ENCODE measurements at regions not wholly inside any gene's neighbourhood (a gene's known extent, or its start where the extent isn't known, plus 50 kb on each side); places are given as distances from the start of the nearest gene placed in this dataset.

- no peak for DNase-seq
Observed at GRCh38 chr5:144581044-144581443, 410.4 kb downstream of the KCTD16 start.

- no peak for DNase-seq
Observed at GRCh38 chr5:144577676-144578075, 407.0 kb downstream of the KCTD16 start.

- no peak for DNase-seq
Observed at GRCh38 chr5:144575736-144576135, 405.1 kb downstream of the KCTD16 start.

- DNase-seq, result no peak
Observed at GRCh38 chr5:144567421-144567780, 396.7 kb downstream of the KCTD16 start.

GRCh38 chr5:144566747-144567420 is 396.2 kb downstream of the KCTD16 start:
- no peak for DNase-seq

- no peak for DNase-seq
Observed at GRCh38 chr5:144549580-144549979, 378.9 kb downstream of the KCTD16 start.

GRCh38 chr5:144548936-144549335 is 378.3 kb downstream of the KCTD16 start:
- no peak for DNase-seq

GRCh38 chr5:144547098-144547499 is 376.4 kb downstream of the KCTD16 start:
- DNase-seq, result no peak

GRCh38 chr5:144538845-144539244 is 368.2 kb downstream of the KCTD16 start:
- no peak for DNase-seq
